ENCODE measurements at regions not wholly inside any gene's neighbourhood (a gene's known extent, or its start where the extent isn't known, plus 50 kb on each side); places are given as distances from the start of the nearest gene placed in this dataset.

GRCh38 chr16:49014277-49015224, 267.1 kb downstream of the CBLN1 start:
- Histone ChIP-seq H3K36me3 (replicated peaks in 1 of 2) (no peaks in the 10 kb centered on the region), H3K4me3 (no peak overlapping the region), H3K27ac (no peak overlapping the region), H3K9me3 (replicated peaks in 1 of 3) (no peaks in the 10 kb centered on the region), H3K27me3 (peaks cover 6% of the 10 kb centered on the region), H3K4me1 (replicated peaks in 1 of 2) (no peaks in the 10 kb centered on the region)
- intact Hi-C loops (cut with DNase I) = no loop called here
- DNase-seq = no peak
- 52 to 60% (median 57%) methylated on average over 15 of the region's 15 CpGs for WGBS, 4 donors
- no peak for TF ChIP-seq CTCF (IDR thresholded peaks at IDR 0.05)
- TF ChIP-seq POLR2A (IDR thresholded peaks at IDR 0.05) = no peak

GRCh38 chr16:49013727-49014080, 267.9 kb downstream of the CBLN1 start:
- Histone ChIP-seq H3K9me3 (replicated peaks in 1 of 3) (no peaks in the 10 kb centered on the region), H3K27ac (no peak overlapping the region), H3K36me3 (replicated peaks in 1 of 2) (no peaks in the 10 kb centered on the region), H3K27me3 (peaks cover 1% of the 10 kb centered on the region), H3K4me3 (no peak overlapping the region), H3K4me1 (replicated peaks in 1 of 2) (no peaks in the 10 kb centered on the region)
- no peak for DNase-seq
- TF ChIP-seq POLR2A (IDR thresholded peaks at IDR 0.05) (no peak), CTCF (IDR thresholded peaks at IDR 0.05) (no peak)
- intact Hi-C loops (cut with DNase I) = no loop called here
- 57 to 67% (median 64%) methylated on average over 5 of the region's 5 CpGs for WGBS, 4 donors

GRCh38 chr16:49012961-49013726, 268.5 kb downstream of the CBLN1 start:
- intact Hi-C loops (cut with DNase I) = no loop called here
- H3K36me3 ChIP-seq (replicated peaks in 1 of 2) = no peaks in the 10 kb centered on the region
- H3K4me3 ChIP-seq = no peak overlapping the region
- peak in 2 of 7 donors; percentile 20 to 22 for DNase-seq
- 49 to 53% (median 53%) methylated on average over 10 to 21 of the region's 21 CpGs for WGBS, 4 donors
- H3K4me1 ChIP-seq (replicated peaks in 1 of 2) = no peaks in the 10 kb centered on the region
- H3K27ac ChIP-seq = no peak overlapping the region
- TF ChIP-seq CTCF (IDR thresholded peaks at IDR 0.05) = no peak
- no peak for TF ChIP-seq POLR2A (IDR thresholded peaks at IDR 0.05)
- H3K27me3 ChIP-seq = no peaks in the 10 kb centered on the region
- H3K9me3 ChIP-seq (replicated peaks in 1 of 3) = no peaks in the 10 kb centered on the region

GRCh38 chr16:49011901-49012300, 269.7 kb downstream of the CBLN1 start:
- H3K27ac ChIP-seq = no peak overlapping the region
- no peaks in the 10 kb centered on the region for H3K9me3 ChIP-seq (replicated peaks in 1 of 3)
- no peak for TF ChIP-seq POLR2A (IDR thresholded peaks at IDR 0.05)
- no peak overlapping the region for H3K4me3 ChIP-seq
- intact Hi-C loops (cut with DNase I) = no loop called here
- no peaks in the 10 kb centered on the region for H3K27me3 ChIP-seq
- DNase-seq = no peak
- H3K4me1 ChIP-seq (replicated peaks in 1 of 2) = no peaks in the 10 kb centered on the region
- no peaks in the 10 kb centered on the region for H3K36me3 ChIP-seq (replicated peaks in 1 of 2)
- WGBS, 4 donors = 36 to 80% (median 59%) methylated on average over 1 to 2 of the region's 2 CpGs
